Coronary artery (tissue), 2 donors: ENCODE measurements at regions not wholly inside any gene's neighbourhood (a gene's known extent, or its start where the extent isn't known, plus 50 kb on each side); places are given as distances from the start of the nearest gene placed in this dataset.

ENCODE experiments used
- DNase-seq: peaks from one replicate; pipeline ENCODE4 v3.0.0-alpha.2; 2017; ENCODE audit warnings: low spot score
- H3K27ac ChIP-seq, 2 donors: fragments of 200-600 bp; sonication (generic); one replicate each; pipeline ENCODE4 v1.5.1; 2016 to 2019
- H3K4me3 ChIP-seq: fragments of 200-600 bp; sonication (generic); 2 replicates; pipeline ENCODE4 v1.5.1; 2016; ENCODE audit warnings: mild to moderate bottlenecking, moderate library complexity
- TF ChIP-seq, protein P1 (sequence below): fragments of 200-600 bp; sonication (generic); IDR thresholded peaks from one replicate; pipeline ENCODE4 v1.5.1; 2019; ENCODE audit warnings: antibody characterized with exemption

DNA sequence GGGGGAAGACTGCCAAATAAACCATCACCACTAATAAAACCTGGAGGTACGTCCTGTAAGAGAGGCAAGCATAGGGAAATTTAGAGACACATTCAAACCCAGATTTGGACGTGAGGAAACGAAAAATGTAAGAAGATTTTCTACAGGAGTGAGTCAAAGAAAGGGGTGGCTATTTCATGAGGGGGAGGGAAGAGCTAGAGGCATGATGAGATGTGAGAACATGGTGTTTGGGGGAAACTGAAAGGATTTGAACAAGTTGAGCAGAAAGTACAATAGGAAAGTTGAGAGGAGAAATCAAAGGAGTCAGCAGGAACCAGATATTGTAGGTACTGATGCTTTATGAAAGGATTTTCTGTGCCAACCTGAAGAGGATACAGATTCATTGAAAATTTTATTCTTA lies 179.1 kb upstream of the HS3ST5 start:
- TF ChIP-seq, protein P1, sequence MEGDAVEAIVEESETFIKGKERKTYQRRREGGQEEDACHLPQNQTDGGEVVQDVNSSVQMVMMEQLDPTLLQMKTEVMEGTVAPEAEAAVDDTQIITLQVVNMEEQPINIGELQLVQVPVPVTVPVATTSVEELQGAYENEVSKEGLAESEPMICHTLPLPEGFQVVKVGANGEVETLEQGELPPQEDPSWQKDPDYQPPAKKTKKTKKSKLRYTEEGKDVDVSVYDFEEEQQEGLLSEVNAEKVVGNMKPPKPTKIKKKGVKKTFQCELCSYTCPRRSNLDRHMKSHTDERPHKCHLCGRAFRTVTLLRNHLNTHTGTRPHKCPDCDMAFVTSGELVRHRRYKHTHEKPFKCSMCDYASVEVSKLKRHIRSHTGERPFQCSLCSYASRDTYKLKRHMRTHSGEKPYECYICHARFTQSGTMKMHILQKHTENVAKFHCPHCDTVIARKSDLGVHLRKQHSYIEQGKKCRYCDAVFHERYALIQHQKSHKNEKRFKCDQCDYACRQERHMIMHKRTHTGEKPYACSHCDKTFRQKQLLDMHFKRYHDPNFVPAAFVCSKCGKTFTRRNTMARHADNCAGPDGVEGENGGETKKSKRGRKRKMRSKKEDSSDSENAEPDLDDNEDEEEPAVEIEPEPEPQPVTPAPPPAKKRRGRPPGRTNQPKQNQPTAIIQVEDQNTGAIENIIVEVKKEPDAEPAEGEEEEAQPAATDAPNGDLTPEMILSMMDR, result no peak
- Histone ChIP-seq H3K4me3 (no peak overlapping the region), H3K27ac (no peak overlapping the region)
- DNase-seq, result no peak

DNA sequence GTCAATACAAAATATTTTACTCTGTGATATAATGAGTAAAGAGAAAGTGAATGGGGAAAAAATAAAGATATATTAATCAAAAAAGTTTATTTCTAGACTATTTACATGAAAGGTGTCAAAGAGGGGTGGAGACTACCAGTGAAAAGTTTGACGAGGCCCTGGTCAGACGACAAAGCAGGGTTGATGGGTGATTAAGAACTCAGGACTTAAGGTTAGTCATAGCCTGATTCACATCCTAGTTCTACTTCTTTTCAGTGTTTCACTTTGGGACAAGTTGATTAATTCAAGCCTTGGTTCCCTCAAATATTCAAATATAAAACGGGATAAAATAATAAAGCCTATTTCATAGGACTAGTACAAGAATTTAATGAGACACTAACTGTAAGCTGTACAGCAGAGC lies 178.2 kb upstream of the HS3ST5 start:
- Histone ChIP-seq H3K4me3 (no peak overlapping the region), H3K27ac (no peak overlapping the region)
- TF ChIP-seq, protein P1, result no peak
- no peak for DNase-seq

DNA sequence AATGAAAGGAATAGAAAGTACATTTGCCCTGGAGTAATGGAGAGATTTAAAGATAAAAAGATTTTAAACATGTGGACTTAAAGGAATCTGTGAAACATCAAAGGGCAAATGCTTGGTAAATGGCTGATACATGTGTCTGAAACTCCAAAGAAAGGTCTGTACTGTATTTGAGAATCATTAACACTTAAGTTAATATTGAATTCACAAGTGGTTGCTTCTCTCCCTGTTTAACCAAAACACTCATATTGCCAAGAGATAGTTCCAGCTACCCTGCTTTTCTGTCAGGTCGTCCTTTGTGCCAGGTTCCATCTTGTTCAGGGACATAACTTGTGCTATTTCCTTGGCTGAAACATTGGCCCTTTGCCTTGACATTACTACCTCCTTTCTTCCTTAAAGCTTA lies 171.3 kb upstream of the HS3ST5 start:
- Histone ChIP-seq H3K4me3 (no peak overlapping the region), H3K27ac (no peak overlapping the region)
- TF ChIP-seq, protein P1, result no peak
- no peak for DNase-seq

DNA sequence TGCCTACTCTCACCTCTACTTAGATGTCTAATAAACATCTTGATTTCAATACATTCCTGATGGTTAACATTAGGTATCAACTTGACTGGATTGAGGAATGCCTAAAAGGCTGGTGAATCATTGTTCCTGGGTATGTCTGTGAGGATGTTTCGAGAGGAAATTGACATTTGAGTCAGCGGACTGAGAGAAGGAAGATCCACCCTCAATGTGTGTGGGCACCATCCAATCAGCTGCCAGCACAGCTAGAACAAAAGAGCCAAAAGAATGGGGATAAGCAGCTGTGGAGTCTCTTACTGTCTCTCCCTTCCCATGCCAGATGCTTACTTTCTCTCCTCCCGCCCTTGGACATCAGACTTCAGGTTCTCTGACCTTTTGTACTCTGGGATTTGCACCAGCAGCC lies 128.6 kb upstream of the HS3ST5 start:
- Histone ChIP-seq H3K4me3 (no peak overlapping the region), H3K27ac (no peak overlapping the region)
- TF ChIP-seq, protein P1, result no peak
- DNase-seq, result no peak

DNA sequence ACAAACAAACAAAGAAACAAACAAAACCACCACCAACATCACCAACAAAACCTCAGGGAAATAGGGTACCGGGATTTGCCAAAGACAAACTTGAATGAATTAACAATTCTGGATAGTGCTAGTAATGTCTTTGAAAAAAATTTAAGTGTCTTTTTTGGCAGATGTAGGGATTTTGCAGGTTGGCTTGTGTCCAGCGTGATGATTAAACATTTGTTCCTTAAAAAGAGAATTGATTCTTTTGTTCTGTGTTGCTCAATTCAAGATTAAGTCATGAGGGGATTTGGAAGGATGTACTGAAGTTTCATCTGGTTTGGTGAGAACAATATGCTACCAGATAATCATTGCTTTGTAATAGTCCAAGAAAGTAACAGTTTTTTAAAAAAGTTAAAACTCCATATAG lies 125.1 kb upstream of the HS3ST5 start:
- H3K27ac ChIP-seq, result no peak overlapping the region
- TF ChIP-seq, protein P1, result no peak
- no peak overlapping the region for H3K4me3 ChIP-seq
- DNase-seq, result no peak

DNA sequence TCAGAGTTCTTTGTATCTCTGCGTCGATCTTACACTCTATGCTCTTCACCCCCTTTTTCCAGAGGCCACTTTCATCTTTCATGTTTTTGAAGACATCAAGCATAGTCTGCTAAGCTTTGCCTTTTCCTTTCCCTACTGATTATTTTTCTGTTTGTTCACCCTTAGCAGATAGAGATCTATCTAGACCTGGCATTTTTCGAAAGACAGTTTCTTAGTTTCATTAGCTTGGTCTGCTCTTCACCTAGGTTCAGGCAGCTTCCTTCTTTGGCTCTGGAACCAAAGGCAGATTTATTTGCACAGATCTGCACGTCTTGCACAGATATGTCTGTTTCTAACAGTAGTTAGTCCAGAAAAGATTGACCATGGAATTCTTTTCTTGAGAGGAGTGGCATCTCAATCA lies 122.7 kb upstream of the HS3ST5 start:
- DNase-seq, result no peak
- TF ChIP-seq, protein P1, result no peak
- Histone ChIP-seq H3K4me3 (no peak overlapping the region), H3K27ac (no peak overlapping the region)

DNA sequence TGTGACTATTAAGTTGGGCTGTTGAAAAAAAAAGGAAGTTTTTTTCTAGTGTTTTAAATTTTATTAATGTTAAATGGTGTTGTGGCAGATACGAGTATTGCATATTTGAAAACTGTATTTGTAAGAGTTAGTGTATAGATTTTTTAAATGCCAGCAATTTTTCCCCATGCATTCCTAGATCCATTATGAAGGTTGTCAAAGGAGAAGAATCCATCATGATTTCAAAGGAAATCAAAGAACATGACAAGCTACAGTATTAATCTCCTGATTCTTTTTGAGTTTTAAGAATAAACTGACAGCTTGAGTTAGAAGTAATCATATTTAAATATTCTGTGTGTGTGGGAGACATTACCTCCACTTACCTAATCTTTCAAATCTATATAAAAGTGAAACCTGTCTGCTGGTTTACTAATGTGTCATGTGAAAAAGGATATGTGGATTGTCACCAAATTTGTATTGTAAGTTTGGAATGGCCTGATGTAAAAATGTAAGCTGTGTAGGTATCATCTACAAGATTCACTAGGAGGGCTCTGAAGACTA lies 111.0 kb upstream of the HS3ST5 start:
- TF ChIP-seq, protein P1, result no peak
- DNase-seq, result no peak
- Histone ChIP-seq H3K4me3 (no peak overlapping the region), H3K27ac (no peak overlapping the region)
